Skeletal muscle satellite cell (primary cell): ENCODE measurements at regions not wholly inside any gene's neighbourhood (a gene's known extent, or its start where the extent isn't known, plus 50 kb on each side); places are given as distances from the start of the nearest gene placed in this dataset.

ENCODE experiments used
- H3K27me3 ChIP-seq: 2 replicates; pipeline ENCODE4 v1.7.0; 2013; ENCODE audit warnings: low read length; ENCODE audit not compliant: control insufficient read depth, insufficient read depth
- H3K36me3 ChIP-seq: 2 replicates; pipeline ENCODE4 v1.7.0; 2013; ENCODE audit warnings: mild to moderate bottlenecking, control low read depth, low read length; ENCODE audit not compliant: insufficient read depth
- H3K4me1 ChIP-seq: 2 replicates; pipeline ENCODE4 v1.7.0; 2013; ENCODE audit warnings: low read length; ENCODE audit not compliant: control insufficient read depth, insufficient read depth
- H3K4me2 ChIP-seq: 2 replicates; pipeline ENCODE4 v1.7.0; 2013; ENCODE audit warnings: mild to moderate bottlenecking, low read length
- H3K4me3 ChIP-seq: 2 replicates; pipeline ENCODE4 v1.7.0; 2013; ENCODE audit warnings: low read length
- H3K9ac ChIP-seq: 2 replicates; pipeline ENCODE4 v1.7.0; 2013; ENCODE audit warnings: mild to moderate bottlenecking, low read depth, low read length, moderate library complexity
- H3K9me3 ChIP-seq: replicated peaks from 2 replicates; pipeline ENCODE4 v1.7.0; 2013; ENCODE audit warnings: mild to moderate bottlenecking, control low read depth, low read length

- Histone ChIP-seq H3K36me3 (no peaks in the 10 kb centered on the region), H3K9ac (no peak overlapping the region), H3K9me3 (no peaks in the 10 kb centered on the region), H3K4me1 (no peaks in the 10 kb centered on the region), H3K27me3 (no peaks in the 10 kb centered on the region), H3K4me3 (no peak overlapping the region), H3K4me2 (no peak overlapping the region)
These were observed 140.6 kb upstream of the SLITRK3 start for GRCh38 chr3:165336786-165337185.
